Progenitor cell of endocrine pancreas (in vitro differentiated cells): ENCODE measurements at regions not wholly inside any gene's neighbourhood (a gene's known extent, or its start where the extent isn't known, plus 50 kb on each side); places are given as distances from the start of the nearest gene placed in this dataset.
A peak's percentile ranks its signal among the peaks of the same experiment; 100 is the strongest.

Experiments
- DNase-seq: peaks from one replicate; pipeline ENCODE4 v3.0.0; 2021; ENCODE audit warnings: low spot score; ENCODE audit not compliant: unreplicated experiment
- H3K27ac Mint-ChIP-seq: 2 replicates; pipeline ENCODE4 v1.8.0; 2021; ENCODE audit warnings: mild to moderate bottlenecking, moderate library complexity, mixed read lengths
- H3K27me3 Mint-ChIP-seq: 2 replicates; pipeline ENCODE4 v1.8.0; 2021; ENCODE audit warnings: mixed read lengths
- H3K36me3 Mint-ChIP-seq: 2 replicates; pipeline ENCODE4 v1.8.0; 2022; ENCODE audit warnings: mixed read lengths; ENCODE audit not compliant: insufficient read depth
- H3K4me1 Mint-ChIP-seq: 2 replicates; pipeline ENCODE4 v1.8.0; 2021; ENCODE audit warnings: low read depth, mixed read lengths
- H3K4me3 Mint-ChIP-seq: 2 replicates; pipeline ENCODE4 v1.8.0; 2021; ENCODE audit warnings: low read depth, mild to moderate bottlenecking, moderate library complexity, mixed read lengths
- H3K9me3 Mint-ChIP-seq: 2 replicates; pipeline ENCODE4 v1.8.0; 2021; ENCODE audit warnings: low read depth, mixed read lengths
- TF ChIP-seq, protein P1 (sequence below): fragments of 200-600 bp; sonication (generic); IDR thresholded peaks from one replicate; pipeline ENCODE4 v1.5.0; 2021; ENCODE audit warnings: antibody characterized with exemption, mild to moderate bottlenecking; ENCODE audit not compliant: unreplicated experiment

DNA sequence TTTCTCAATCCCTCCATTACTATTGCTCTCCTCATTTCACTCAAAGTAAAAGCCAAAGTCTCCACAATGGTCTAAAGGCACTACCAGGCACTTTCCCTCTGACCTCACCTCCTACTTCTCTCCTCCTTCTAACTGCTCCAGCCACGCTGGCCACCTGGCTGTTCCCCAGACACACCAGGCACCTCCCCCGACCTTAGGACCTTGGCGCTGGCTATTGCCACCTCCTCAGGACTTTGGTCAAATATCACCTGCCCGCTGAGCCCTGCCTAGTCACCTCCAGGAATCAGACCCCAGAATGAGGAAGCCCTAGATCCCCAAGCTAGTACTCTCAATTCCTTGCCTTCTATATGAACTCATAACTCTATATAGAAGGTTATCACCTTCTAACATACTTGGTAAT lies 66.2 kb upstream of the STEAP1B start:
- Mint-ChIP-seq H3K27ac (peak overlapping the region; percentile 17), H3K27me3 (no peaks in the 10 kb centered on the region), H3K9me3 (no peaks in the 10 kb centered on the region), H3K36me3 (no peaks in the 10 kb centered on the region), H3K4me3 (no peak overlapping the region), H3K4me1 (peaks cover 32% of the 10 kb centered on the region)
- TF ChIP-seq, protein P1, sequence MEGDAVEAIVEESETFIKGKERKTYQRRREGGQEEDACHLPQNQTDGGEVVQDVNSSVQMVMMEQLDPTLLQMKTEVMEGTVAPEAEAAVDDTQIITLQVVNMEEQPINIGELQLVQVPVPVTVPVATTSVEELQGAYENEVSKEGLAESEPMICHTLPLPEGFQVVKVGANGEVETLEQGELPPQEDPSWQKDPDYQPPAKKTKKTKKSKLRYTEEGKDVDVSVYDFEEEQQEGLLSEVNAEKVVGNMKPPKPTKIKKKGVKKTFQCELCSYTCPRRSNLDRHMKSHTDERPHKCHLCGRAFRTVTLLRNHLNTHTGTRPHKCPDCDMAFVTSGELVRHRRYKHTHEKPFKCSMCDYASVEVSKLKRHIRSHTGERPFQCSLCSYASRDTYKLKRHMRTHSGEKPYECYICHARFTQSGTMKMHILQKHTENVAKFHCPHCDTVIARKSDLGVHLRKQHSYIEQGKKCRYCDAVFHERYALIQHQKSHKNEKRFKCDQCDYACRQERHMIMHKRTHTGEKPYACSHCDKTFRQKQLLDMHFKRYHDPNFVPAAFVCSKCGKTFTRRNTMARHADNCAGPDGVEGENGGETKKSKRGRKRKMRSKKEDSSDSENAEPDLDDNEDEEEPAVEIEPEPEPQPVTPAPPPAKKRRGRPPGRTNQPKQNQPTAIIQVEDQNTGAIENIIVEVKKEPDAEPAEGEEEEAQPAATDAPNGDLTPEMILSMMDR: no peak
- DNase-seq: no peak

DNA sequence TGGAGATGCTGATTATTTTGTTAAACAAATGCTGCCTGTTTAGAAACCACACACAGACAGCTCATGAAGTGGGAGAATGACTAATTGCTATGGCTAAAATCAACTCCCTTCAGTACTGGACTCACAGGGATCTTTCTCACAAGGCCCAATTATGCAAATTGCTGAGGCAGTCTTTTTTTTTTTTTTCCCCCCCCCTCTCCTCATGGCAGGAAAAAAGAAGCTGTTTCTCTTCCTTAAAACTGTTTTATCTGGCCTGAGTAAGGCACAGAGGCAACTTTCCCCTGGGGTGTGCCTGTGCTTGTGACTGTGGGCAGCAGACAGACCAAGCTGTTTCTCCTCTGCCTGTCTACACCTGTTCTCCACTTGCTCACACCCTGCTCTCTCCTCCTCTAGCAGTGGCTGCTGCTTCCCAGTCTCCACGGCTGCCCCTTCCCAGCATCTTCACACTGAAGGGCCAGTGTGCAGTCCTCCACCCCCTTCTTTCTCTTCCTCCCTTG lies 65.4 kb upstream of the STEAP1B start:
- no peak overlapping the region for H3K4me3 Mint-ChIP-seq
- H3K27me3 Mint-ChIP-seq: no peaks in the 10 kb centered on the region
- H3K4me1 Mint-ChIP-seq: peaks cover 33% of the 10 kb centered on the region
- H3K27ac Mint-ChIP-seq: no peak overlapping the region
- no peaks in the 10 kb centered on the region for H3K36me3 Mint-ChIP-seq
- TF ChIP-seq, protein P1: no peak
- DNase-seq: no peak
- H3K9me3 Mint-ChIP-seq: no peaks in the 10 kb centered on the region

DNA sequence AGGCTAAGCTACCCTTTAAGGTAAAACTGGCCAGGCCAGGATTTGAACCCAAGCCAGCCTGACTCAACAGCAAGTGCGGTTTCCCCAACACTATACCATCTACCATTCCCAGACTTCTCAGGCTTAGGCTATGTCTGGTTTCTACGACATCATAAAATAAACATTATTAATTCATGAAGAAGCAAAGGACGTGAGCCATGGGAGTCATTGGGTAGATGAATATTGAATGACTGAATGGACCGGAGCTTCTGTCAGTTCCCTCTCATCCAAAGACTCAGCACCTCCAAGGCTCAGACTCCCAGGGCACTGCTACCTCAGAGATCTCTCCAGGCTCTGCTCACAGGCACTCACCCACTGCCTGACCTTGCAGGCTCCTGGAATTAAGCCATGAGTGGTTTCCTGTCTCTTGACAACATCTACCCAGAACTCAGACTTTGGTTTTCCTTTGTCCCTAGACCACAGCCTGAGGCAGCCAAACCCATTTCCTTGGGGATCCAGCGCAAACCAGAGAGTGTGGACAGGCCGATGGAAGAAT lies 64.6 kb upstream of the STEAP1B start:
- Mint-ChIP-seq H3K27ac (no peak overlapping the region), H3K4me1 (peaks cover 35% of the 10 kb centered on the region), H3K9me3 (no peaks in the 10 kb centered on the region), H3K27me3 (no peaks in the 10 kb centered on the region), H3K4me3 (no peak overlapping the region), H3K36me3 (no peaks in the 10 kb centered on the region)
- DNase-seq: no peak
- TF ChIP-seq, protein P1: no peak

DNA sequence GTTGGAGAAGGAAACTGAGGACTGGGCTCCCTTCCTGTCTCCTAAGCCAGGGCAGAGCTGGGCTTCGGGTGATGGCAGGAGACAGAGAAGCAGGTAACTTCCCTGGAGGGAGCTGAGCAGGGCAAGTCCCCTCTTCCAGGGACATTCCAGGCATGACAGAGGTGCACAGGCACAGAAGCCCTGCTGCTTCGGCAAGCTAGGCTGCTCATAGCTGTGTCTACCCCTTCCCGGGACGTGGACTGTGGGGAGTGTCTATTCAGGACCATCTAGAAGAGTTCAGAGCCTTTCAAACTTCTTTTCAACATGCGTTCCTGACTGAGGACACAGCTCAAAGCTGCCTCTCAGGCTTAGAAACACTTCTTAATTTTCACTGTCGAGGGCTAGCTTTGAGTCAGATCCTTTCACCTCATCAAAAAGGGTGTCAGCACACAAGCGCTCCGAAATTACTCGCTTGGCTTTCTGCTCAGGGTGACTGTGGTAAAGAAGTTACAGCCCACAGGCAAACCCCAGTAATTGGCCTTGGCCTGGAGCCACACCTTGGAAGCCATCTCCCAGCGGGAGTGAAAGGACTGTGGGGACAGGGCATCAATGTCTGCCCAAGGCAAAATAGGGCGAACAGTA lies 63.7 kb upstream of the STEAP1B start:
- H3K27me3 Mint-ChIP-seq: no peaks in the 10 kb centered on the region

DNA sequence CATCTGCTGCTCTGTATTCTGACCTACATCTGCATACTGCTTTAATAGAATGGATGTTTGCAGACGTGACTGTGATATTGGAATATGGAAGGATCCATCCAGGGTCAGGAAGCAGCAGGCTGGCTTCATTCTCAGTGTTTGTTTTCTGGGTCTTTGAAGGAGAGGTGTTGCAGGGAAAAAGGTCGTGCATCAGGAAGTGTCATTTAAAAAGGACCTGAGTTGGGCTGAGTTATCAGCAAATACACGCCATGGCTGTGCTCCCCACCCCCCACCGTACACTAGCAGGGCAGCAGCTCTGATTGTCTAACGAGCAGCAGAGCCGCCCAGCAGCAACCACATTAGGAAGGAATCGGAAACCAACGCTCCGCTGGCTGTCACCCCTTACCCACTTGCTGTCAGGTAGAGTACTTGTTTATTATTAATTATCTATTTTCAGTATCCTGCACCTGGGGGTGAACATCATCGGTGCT lies 63.1 kb upstream of the STEAP1B start:
- Mint-ChIP-seq H3K27ac (peak overlapping the region; percentile 25), H3K4me1 (peaks cover 35% of the 10 kb centered on the region), H3K9me3 (no peaks in the 10 kb centered on the region), H3K4me3 (peak overlapping the region; percentile 48), H3K27me3 (no peaks in the 10 kb centered on the region), H3K36me3 (no peaks in the 10 kb centered on the region)
- DNase-seq: no peak
- TF ChIP-seq, protein P1: no peak

More for the DNA sequence above, 63.7 kb upstream of the STEAP1B start:
- peaks cover 35% of the 10 kb centered on the region for H3K4me1 Mint-ChIP-seq
- H3K9me3 Mint-ChIP-seq: no peaks in the 10 kb centered on the region
- H3K4me3 Mint-ChIP-seq: peak overlapping the region; percentile 48
- no peak for DNase-seq
- TF ChIP-seq, protein P1: no peak
- no peaks in the 10 kb centered on the region for H3K36me3 Mint-ChIP-seq
- H3K27ac Mint-ChIP-seq: no peak overlapping the region
